AG04450 (cell line): ENCODE measurements at regions not wholly inside any gene's neighbourhood (a gene's known extent, or its start where the extent isn't known, plus 50 kb on each side); places are given as distances from the start of the nearest gene placed in this dataset.

Experiments
- CTCF ChIA-PET: fragments of 300-600, 350-600 bp; formaldehyde crosslinking; extraction: SDS; loops from one replicate; lab custom pipeline; 2022; ENCODE audit warnings: antibody characterized with exemption, inconsistent platforms; lab: Charles Lee
- POLR2A ChIA-PET: fragments of 350-600 bp; formaldehyde crosslinking; extraction: SDS; loops from one replicate; lab custom pipeline; 2021; ENCODE audit warnings: antibody characterized with exemption, inconsistent platforms; lab: Yijun Ruan, JAX
- DNase-seq: peaks from one replicate; pipeline ENCODE4 v3.0.0-alpha.2; 2011; ENCODE audit warnings: low read depth, low spot score
- H3K27ac ChIP-seq: one replicate; pipeline ENCODE4 v1.5.1; 2012; ENCODE audit warnings: low read depth, low read length, control low read depth
- H3K27me3 ChIP-seq: one replicate; pipeline ENCODE4 v1.6.0; 2012; ENCODE audit warnings: low read length; ENCODE audit not compliant: control insufficient read depth, insufficient read depth
- H3K4me3 ChIP-seq: 2 replicates; pipeline ENCODE4 v1.5.1; 2011; ENCODE audit warnings: mild to moderate bottlenecking, low read depth, low read length, control low read depth
- H3K9me3 ChIP-seq: 2 replicates; pipeline ENCODE4 v1.5.1; 2012; ENCODE audit warnings: low read length; ENCODE audit not compliant: control insufficient read depth, insufficient read depth
- TF ChIP-seq, protein P1 (sequence below): IDR thresholded peaks from 2 replicates; pipeline ENCODE4 v1.5.1; 2011; ENCODE audit warnings: low read depth, low read length, control low read depth, inconsistent platforms

DNA sequence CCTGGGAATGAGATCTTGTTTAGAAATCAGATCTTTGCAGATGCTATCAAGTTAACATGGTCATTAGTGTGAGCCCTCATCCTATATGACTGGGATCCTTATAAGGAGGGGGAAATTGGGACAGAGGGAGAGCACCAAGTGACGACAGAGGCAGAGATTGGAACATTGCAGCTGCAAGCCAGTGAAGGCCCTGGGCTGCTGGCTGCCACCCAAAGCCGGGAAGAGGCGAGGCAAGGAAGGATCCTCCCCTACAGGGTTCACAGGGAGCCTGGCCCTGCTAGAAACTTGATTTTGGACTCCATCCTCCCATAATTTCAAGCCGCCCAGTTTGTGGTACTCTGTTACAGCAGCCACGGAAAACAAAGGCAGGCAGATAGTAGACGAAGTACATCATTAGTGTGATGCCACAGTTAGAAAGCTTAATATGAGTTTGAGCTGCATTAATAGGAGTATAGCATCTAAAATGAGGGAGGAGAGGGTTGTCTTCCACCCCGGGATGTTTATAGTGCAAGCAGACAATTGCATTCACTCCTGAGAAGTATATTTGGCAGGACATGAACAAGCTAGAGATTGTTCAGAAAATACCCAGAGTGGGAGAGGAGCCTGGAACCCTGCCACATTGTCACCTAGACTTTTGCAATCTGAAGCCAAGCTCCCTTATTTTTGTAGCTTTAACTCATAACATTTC, 56.8 kb upstream of the CLMP start:
- no peak for DNase-seq
- Histone ChIP-seq H3K4me3 (no peak overlapping the region), H3K9me3 (no peaks in the 10 kb centered on the region), H3K27ac (no peak overlapping the region), H3K27me3 (no peaks in the 10 kb centered on the region)
- ChIA-PET POLR2A (interaction anchor here (0.6 to 1.3 kb wide), 4 partner anchors 84 to 190 kb away, joined by 3 to 7 read pairs (median 4); partner anchors contain the start of gene HSPA8), CTCF (interaction anchor here (0.9 to 4.0 kb wide), 10 partner anchors 9 to 227 kb away, joined by 3 to 54 read pairs (median 5); no protein-coding TSS in a partner anchor)
- TF ChIP-seq, protein P1, sequence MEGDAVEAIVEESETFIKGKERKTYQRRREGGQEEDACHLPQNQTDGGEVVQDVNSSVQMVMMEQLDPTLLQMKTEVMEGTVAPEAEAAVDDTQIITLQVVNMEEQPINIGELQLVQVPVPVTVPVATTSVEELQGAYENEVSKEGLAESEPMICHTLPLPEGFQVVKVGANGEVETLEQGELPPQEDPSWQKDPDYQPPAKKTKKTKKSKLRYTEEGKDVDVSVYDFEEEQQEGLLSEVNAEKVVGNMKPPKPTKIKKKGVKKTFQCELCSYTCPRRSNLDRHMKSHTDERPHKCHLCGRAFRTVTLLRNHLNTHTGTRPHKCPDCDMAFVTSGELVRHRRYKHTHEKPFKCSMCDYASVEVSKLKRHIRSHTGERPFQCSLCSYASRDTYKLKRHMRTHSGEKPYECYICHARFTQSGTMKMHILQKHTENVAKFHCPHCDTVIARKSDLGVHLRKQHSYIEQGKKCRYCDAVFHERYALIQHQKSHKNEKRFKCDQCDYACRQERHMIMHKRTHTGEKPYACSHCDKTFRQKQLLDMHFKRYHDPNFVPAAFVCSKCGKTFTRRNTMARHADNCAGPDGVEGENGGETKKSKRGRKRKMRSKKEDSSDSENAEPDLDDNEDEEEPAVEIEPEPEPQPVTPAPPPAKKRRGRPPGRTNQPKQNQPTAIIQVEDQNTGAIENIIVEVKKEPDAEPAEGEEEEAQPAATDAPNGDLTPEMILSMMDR, result no peak

DNA sequence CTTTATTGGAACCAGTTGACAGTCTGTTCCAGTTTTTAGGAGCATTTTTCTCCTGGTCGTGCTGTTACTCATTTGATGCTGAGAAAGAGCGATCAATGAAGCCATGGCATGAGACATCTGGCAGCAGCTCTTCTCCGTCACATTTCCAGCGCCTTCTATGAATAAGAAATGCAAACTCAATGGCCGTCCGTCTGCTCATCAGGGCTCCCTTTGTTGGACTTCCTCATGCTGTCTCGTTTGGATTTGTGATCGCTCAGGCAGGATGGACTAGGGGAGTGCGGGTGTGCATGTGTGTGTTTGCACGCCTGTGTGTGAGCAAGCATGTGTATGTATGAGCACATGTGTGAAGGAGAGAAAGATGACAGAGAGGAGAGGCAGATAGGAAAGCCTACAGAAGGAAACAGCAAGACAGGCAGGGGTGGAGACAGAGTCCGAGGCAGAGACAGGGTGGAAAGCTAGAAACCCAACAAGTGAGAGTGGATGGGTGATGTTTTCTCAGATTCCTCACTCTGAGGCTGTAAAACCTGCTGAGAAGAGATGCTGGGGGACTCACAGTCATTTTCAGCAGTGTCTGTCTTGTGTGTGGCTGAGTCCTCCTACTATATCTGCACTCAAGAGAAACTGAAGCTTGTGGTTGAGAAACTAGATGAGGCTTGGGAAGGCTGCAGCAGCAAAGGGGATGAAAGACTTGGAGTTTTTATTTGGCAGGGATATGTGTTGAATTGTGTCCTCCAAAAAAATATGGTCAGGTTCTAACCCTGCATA, 56.0 kb upstream of the CLMP start:
- POLR2A ChIA-PET, result interaction anchor here (0.8 to 1.3 kb wide), 4 partner anchors 83 to 189 kb away, joined by 3 to 5 read pairs (median 4); partner anchors contain the start of gene HSPA8
- CTCF ChIA-PET, result interaction anchor here (0.7 to 4.0 kb wide), 7 partner anchors 10 to 227 kb away, joined by 3 to 54 read pairs (median 6); no protein-coding TSS in a partner anchor

DNA sequence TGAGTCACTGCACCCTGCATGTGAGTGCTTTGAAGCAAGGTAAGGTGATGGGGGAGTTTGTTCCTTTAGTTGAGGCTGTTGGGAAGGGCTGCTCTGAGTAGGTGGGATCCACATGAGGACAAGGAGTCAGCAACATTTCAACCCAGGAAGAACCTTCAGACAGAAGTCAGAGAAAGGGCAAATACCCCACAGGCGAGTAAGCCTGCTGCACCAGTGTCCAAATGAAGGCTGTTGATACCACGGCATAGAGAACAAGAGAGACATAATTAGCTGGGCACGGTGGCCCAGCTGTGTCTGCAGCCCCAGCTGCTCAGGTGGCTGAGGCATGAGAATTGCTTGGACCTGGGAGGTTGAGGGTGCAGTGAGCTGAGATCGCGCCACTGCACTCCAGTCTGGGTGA, 54.3 kb upstream of the CLMP start:
- CTCF ChIA-PET, result interaction anchor here (0.6 to 4.0 kb wide), 2 partner anchors 12 to 146 kb away, joined by 5 to 54 read pairs; no protein-coding TSS in a partner anchor
- Histone ChIP-seq H3K9me3 (no peaks in the 10 kb centered on the region), H3K27ac (no peak overlapping the region), H3K27me3 (no peaks in the 10 kb centered on the region), H3K4me3 (no peak overlapping the region)
- TF ChIP-seq, protein P1, result no peak
- no peak for DNase-seq
- POLR2A ChIA-PET, result interaction anchor here (1.3 kb wide), 1 partner anchor 47 kb away, joined by 4 read pairs; no protein-coding TSS in a partner anchor

More for the DNA sequence above, 56.0 kb upstream of the CLMP start:
- no peaks in the 10 kb centered on the region for H3K27me3 ChIP-seq
- TF ChIP-seq, protein P1, result no peak
- no peak overlapping the region for H3K4me3 ChIP-seq
- no peak for DNase-seq
- no peaks in the 10 kb centered on the region for H3K9me3 ChIP-seq
- no peak overlapping the region for H3K27ac ChIP-seq

DNA sequence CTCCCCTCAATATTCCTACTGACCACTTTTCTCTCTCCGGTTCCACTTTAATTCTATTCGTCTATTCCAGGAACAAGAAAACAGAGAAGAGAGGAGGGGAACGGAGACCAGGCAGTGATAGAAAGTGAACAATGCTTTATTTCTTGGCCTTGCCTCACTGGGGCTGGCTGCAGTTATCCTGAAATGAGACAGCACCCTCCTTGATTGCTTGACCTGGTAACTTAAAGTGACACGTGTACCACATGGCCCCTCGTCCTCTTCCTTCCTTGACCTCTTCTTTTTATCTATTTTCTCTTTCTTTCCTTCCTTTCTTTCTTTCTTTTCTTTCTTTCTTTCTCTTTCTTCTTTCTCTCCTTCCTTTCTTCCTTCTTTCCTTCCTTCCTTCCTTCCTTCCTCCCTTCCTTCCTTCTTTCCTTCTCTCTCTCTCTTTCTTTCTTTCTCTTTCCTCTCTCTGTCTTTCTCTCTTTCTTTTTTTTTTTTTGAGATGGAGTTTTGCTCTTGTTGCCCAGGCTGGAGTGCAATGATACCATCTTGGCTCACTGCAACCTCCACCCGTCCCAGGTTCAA, 52.8 kb upstream of the CLMP start:
- Histone ChIP-seq H3K9me3 (no peaks in the 10 kb centered on the region), H3K27ac (no peak overlapping the region), H3K4me3 (no peak overlapping the region), H3K27me3 (no peaks in the 10 kb centered on the region)
- TF ChIP-seq, protein P1, result no peak
- CTCF ChIA-PET, result interaction anchor here (0.5 to 4.9 kb wide), 46 partner anchors 10 to 619 kb away, joined by 3 to 130 read pairs (median 8); partner anchors contain the start of genes CLMP and HSPA8
- DNase-seq, result no peak
- POLR2A ChIA-PET, result interaction anchor here (1.1 to 1.8 kb wide), 6 partner anchors 53 to 185 kb away, joined by 6 to 13 read pairs (median 8); partner anchors contain the start of genes CLMP and HSPA8
